Choroid plexus epithelial cell (primary cell): ENCODE measurements at regions not wholly inside any gene's neighbourhood (a gene's known extent, or its start where the extent isn't known, plus 50 kb on each side); places are given as distances from the start of the nearest gene placed in this dataset.

ENCODE experiments used
- DNase-seq: peaks from one replicate; pipeline ENCODE4 v3.0.0-alpha.2; 2010; ENCODE audit warnings: low read depth
- H3K4me3 ChIP-seq: 2 replicates; pipeline ENCODE4 v1.5.1; 2011; ENCODE audit warnings: low read depth, mild to moderate bottlenecking, control low read depth, low read length, moderate library complexity
- TF ChIP-seq, protein P1 (sequence below): conservative IDR thresholded peaks from 2 replicates; pipeline ENCODE4 v1.5.1; 2011; ENCODE audit warnings: low read depth, mild to moderate bottlenecking, control low read depth, inconsistent platforms, low read length, moderate library complexity

DNA sequence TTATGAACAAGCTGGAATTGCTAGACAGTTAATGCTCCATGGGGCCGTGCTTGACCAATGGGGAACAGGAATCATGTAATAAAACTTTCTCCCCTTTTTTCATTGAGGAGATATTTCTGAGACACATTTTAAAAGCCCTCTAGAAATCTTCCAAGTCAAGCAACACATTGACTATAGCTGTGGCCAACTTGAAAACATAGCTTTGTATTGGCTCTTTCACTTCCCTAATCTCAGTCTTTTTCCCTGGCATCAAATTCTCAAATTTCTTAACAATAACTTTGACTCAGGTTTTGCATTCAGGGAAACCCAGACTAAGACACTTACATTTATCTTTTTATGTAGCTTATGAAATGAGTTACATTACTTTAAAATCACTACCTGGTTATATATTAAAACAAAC is 947.1 kb upstream of the MBL2 start:
- TF ChIP-seq, protein P1, sequence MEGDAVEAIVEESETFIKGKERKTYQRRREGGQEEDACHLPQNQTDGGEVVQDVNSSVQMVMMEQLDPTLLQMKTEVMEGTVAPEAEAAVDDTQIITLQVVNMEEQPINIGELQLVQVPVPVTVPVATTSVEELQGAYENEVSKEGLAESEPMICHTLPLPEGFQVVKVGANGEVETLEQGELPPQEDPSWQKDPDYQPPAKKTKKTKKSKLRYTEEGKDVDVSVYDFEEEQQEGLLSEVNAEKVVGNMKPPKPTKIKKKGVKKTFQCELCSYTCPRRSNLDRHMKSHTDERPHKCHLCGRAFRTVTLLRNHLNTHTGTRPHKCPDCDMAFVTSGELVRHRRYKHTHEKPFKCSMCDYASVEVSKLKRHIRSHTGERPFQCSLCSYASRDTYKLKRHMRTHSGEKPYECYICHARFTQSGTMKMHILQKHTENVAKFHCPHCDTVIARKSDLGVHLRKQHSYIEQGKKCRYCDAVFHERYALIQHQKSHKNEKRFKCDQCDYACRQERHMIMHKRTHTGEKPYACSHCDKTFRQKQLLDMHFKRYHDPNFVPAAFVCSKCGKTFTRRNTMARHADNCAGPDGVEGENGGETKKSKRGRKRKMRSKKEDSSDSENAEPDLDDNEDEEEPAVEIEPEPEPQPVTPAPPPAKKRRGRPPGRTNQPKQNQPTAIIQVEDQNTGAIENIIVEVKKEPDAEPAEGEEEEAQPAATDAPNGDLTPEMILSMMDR = no peak
- no peak for DNase-seq
- H3K4me3 ChIP-seq = no peak overlapping the region

DNA sequence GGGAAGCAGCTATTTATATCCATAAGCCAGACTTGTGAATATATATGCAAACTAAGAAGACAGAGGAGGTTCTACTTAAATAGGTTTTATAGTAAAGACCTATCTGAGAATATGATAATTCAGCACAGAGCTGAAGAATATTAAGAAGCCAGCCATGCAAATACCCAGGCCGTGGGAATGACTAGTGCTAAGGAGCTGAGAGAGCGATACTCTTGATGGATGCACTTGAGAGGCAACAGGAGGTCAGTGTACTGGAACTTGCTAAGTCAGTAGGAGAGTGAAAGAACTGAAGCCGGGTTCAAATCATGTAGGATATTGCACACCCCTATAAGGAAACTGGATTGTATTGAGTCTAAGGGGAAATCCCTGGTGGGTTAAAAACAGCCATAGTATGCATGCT is 943.6 kb upstream of the MBL2 start:
- no peak for DNase-seq
- TF ChIP-seq, protein P1 = no peak
- no peak overlapping the region for H3K4me3 ChIP-seq

DNA sequence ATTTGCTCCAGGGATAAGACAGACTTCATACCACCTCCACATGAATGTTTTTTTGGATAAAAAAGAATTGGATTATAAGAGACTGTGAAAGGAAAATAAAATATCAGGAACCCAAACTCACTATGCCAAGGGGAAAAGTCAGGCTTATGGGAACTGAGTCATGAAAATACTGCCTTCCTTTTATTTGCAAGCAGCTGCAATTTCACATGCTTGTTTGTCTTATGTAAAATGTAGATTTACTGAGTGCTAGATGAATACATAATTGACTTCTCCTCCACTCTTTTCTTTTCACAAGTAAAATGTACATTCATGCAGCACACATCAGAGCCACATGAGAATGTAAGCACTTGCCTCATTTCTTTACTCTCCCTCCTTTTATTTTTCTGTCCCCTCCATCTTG is 940.8 kb upstream of the MBL2 start:
- TF ChIP-seq, protein P1 = no peak

DNA sequence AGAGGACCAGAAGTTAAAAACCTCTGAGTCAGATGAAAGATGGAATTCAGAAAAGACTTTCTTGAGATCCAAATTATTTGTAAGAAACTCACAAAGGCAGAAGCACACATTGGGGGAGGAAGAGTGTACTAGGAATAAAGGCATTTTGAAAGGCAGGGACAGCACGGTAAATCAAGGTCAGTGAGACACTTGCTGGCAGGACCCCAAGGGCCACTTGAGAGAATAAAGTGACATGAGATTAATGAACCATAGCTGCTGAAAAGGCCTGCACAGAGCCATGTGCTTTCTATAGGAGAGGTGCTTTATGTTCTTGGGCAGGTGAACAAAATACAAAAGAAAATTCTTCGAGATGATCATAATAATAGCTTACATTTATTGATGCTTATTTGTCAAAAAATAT is 929.9 kb upstream of the MBL2 start:
- no peak for DNase-seq
- no peak overlapping the region for H3K4me3 ChIP-seq
- TF ChIP-seq, protein P1 = no peak

More for the DNA sequence above, 940.8 kb upstream of the MBL2 start:
- DNase-seq = no peak
- no peak overlapping the region for H3K4me3 ChIP-seq

DNA sequence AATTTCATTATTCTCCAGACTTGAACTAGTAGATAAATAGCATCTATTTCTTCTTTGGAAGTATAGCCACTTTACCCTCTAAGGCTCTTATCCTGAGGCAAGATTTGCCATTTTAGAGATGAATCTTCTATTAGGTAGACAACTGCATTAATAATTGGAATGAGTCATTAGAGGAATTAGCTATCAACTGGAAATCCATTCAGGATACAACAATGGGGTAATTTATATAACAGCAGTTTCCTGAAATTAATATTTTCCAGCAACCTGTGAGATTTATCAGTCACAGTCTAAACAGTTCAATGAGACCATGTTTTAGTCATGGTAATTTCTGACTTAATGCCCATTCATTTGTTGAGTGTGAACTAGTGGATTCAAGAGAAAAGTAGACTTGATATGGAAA is 928.6 kb upstream of the MBL2 start:
- TF ChIP-seq, protein P1 = no peak
- DNase-seq = no peak
- no peak overlapping the region for H3K4me3 ChIP-seq

DNA sequence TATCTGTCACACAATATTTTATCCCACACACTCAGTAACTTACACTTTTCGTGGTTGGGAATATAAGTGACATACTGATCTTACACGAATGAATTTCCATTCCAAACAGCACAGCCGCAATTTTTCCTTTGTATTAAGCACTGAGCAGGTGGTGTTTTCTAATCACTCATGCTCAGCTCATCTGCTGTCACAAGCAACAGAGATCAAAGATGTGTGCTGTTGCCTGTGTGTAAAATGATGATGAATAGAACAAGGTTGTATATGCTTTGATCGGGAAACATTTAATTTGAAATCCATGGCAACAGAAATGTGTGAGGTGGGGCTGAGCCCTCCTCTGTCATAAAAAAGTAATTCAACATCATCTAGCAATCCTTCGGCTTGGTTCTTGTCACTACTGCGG is 927.7 kb upstream of the MBL2 start:
- no peak for DNase-seq
- H3K4me3 ChIP-seq = no peak overlapping the region
- TF ChIP-seq, protein P1 = no peak

DNA sequence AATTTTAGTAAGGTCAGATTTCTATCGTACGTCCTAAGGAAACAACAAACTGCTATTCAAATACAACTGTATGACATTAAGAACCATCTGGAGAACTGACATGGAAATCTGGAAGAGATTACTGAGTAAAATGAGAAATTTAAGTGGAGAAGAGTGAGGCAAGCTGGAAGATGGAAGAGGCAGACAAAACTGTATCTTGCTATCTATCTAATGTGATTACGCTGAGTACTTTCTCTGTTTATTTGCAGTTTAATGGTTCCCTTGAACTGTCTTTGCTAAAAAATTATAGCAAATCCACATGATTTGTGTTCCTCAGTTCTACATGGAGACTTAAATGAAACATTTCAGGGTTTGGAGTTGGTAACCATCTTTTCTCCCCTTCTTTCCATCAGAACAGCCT is 927.1 kb upstream of the MBL2 start:
- H3K4me3 ChIP-seq = no peak overlapping the region
- TF ChIP-seq, protein P1 = no peak
- DNase-seq = no peak
